ENCODE measurements at regions not wholly inside any gene's neighbourhood (a gene's known extent, or its start where the extent isn't known, plus 50 kb on each side); places are given as distances from the start of the nearest gene placed in this dataset.

- TF ChIP-seq ZBTB43 (CRISPR knock-in tag; IDR thresholded peaks at IDR 0.05), result no peak
- TF ChIP-seq NR2C2 (CRISPR knock-in tag; IDR thresholded peaks at IDR 0.05), result no peak
- TF ChIP-seq FOXP1 (CRISPR knock-in tag; IDR thresholded peaks at IDR 0.05; ENCODE audit: borderline replicate concordance), result no peak
- TF ChIP-seq USF2 (CRISPR knock-in tag; IDR thresholded peaks at IDR 0.05), result no peak
- TF ChIP-seq SOX15 (CRISPR knock-in tag; IDR thresholded peaks at IDR 0.05), result no peak
- TF ChIP-seq IRF2 (CRISPR knock-in tag; IDR thresholded peaks at IDR 0.05; ENCODE audit: borderline replicate concordance, low read depth), result no peak
- no peak for TF ChIP-seq TCF7 (CRISPR knock-in tag; IDR thresholded peaks at IDR 0.05; ENCODE audit: low read depth)
- no peak for TF ChIP-seq GTF2I (CRISPR knock-in tag; conservative IDR thresholded peaks at IDR 0.05)
These were observed 59.8 kb upstream of the MAML3 start (continued) for GRCh38 chr4:140213749-140214148.

GRCh38 chr4:140213116-140213515, 59.1 kb upstream of the MAML3 start:
- ATAC-seq (peak; percentile 39), DNase-seq (ENCODE audit: low spot score) (no peak)
- no peak overlapping the region for H3K4me3 Mint-ChIP-seq
- TF ChIP-seq IRF1 (CRISPR knock-in tag; IDR thresholded peaks at IDR 0.05), result no peak
- no peak for TF ChIP-seq STAT6 (CRISPR knock-in tag; conservative IDR thresholded peaks at IDR 0.05; ENCODE audit: low read depth)
- no peak for TF ChIP-seq ZNF317 (CRISPR knock-in tag; IDR thresholded peaks at IDR 0.05; ENCODE audit: borderline replicate concordance, low read depth)
- no peak for TF ChIP-seq RELA (CRISPR knock-in tag; IDR thresholded peaks at IDR 0.05; ENCODE audit: borderline replicate concordance)
- no peak for TF ChIP-seq ATF6 (CRISPR knock-in tag; IDR thresholded peaks at IDR 0.05)
- TF ChIP-seq RORB (CRISPR knock-in tag; IDR thresholded peaks at IDR 0.05), result no peak
- no peak for TF ChIP-seq ZNF671 (CRISPR knock-in tag; IDR thresholded peaks at IDR 0.05)
- no peak for TF ChIP-seq EMX1 (CRISPR knock-in tag; IDR thresholded peaks at IDR 0.05)
- no peak for TF ChIP-seq MXD4 (CRISPR knock-in tag; IDR thresholded peaks at IDR 0.05; ENCODE audit: borderline replicate concordance)
- TF ChIP-seq SMAD3 (CRISPR knock-in tag; IDR thresholded peaks at IDR 0.05; ENCODE audit: borderline replicate concordance), result no peak
- ChIA-PET CTCF (interaction anchor here (0.6 to 1.0 kb wide), 3 partner anchors 19 to 168 kb away, joined by 3 to 4 read pairs (median 4); no protein-coding TSS in a partner anchor), POLR2A (no interaction called here)
- H3K27ac Mint-ChIP-seq, result no peak overlapping the region
- H3K9me3 Mint-ChIP-seq, result peaks cover 6% of the 10 kb centered on the region
- no peaks in the 10 kb centered on the region for H3K36me3 Mint-ChIP-seq
- H3K4me1 Mint-ChIP-seq, result peaks cover 32% of the 10 kb centered on the region
- H3K27me3 Mint-ChIP-seq (ENCODE audit: low read depth), result no peaks in the 10 kb centered on the region; the same call in 1 of the 2 replicates

Measured in WTC11 (cell line).